ENCODE measurements at regions not wholly inside any gene's neighbourhood (a gene's known extent, or its start where the extent isn't known, plus 50 kb on each side); places are given as distances from the start of the nearest gene placed in this dataset.

DNA sequence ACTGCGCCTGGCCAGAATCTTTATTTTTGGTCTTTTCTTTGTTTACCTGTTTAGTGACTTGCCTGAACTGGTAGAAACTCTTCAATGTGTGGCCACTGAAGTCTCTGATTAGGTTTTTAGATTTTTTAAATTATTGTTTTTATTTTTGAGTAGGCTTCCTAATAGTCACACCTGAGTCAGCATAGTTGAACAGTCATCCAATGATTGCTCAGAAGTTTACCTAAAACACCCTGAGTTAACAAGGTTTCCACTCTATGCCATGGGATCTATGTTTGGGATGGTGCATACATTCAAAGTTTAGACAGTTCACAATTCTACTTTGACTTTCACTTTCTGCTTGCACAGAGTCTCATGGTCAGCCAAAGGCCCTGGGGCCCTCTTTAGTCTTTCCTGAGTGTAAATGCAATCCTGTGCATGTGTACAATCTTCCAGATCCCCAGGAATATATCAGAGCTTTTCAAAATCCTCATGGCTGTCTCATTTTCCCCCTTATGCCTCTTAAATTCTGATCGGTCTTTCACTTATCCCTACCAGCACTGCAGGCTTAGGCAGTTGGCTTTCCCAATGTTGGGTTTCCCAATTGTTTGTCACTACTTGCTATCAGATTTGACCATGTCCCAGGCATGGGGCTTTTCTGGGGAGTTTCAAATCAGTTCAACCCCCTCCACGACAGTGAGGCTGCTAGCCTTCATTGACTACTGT lies 114.4 kb upstream of the RAB3GAP2 start:
- TF ChIP-seq JUNB (IDR thresholded peaks at IDR 0.05; ENCODE audit: unreplicated experiment) (no peak), EZH2 (IDR thresholded peaks at IDR 0.05; ENCODE audit: low read depth, unreplicated experiment) (no peak), POLR2AphosphoS5 (IDR thresholded peaks at IDR 0.05; ENCODE audit: low read depth) (no peak), ZNF114 (CRISPR knock-in tag; IDR thresholded peaks at IDR 0.05) (no peak), EZH2phosphoT487 (IDR thresholded peaks at IDR 0.05; ENCODE audit: unreplicated experiment) (no peak), ZNF331 (CRISPR knock-in tag; IDR thresholded peaks at IDR 0.05; ENCODE audit: low read depth) (no peak), CREB1 (CRISPR knock-in tag; IDR thresholded peaks at IDR 0.05; ENCODE audit: low read depth) (no peak), NANOG (IDR thresholded peaks at IDR 0.05; ENCODE audit: borderline replicate concordance) (no peak), STAT1 (IDR thresholded peaks at IDR 0.05; ENCODE audit: unreplicated experiment) (no peak)
- TF ChIP-seq, protein P1, sequence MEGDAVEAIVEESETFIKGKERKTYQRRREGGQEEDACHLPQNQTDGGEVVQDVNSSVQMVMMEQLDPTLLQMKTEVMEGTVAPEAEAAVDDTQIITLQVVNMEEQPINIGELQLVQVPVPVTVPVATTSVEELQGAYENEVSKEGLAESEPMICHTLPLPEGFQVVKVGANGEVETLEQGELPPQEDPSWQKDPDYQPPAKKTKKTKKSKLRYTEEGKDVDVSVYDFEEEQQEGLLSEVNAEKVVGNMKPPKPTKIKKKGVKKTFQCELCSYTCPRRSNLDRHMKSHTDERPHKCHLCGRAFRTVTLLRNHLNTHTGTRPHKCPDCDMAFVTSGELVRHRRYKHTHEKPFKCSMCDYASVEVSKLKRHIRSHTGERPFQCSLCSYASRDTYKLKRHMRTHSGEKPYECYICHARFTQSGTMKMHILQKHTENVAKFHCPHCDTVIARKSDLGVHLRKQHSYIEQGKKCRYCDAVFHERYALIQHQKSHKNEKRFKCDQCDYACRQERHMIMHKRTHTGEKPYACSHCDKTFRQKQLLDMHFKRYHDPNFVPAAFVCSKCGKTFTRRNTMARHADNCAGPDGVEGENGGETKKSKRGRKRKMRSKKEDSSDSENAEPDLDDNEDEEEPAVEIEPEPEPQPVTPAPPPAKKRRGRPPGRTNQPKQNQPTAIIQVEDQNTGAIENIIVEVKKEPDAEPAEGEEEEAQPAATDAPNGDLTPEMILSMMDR (conservative IDR thresholded peaks at IDR 0.05; ENCODE audit: low read depth in 2 of 2): no peak
- TF ChIP-seq, protein P2, sequence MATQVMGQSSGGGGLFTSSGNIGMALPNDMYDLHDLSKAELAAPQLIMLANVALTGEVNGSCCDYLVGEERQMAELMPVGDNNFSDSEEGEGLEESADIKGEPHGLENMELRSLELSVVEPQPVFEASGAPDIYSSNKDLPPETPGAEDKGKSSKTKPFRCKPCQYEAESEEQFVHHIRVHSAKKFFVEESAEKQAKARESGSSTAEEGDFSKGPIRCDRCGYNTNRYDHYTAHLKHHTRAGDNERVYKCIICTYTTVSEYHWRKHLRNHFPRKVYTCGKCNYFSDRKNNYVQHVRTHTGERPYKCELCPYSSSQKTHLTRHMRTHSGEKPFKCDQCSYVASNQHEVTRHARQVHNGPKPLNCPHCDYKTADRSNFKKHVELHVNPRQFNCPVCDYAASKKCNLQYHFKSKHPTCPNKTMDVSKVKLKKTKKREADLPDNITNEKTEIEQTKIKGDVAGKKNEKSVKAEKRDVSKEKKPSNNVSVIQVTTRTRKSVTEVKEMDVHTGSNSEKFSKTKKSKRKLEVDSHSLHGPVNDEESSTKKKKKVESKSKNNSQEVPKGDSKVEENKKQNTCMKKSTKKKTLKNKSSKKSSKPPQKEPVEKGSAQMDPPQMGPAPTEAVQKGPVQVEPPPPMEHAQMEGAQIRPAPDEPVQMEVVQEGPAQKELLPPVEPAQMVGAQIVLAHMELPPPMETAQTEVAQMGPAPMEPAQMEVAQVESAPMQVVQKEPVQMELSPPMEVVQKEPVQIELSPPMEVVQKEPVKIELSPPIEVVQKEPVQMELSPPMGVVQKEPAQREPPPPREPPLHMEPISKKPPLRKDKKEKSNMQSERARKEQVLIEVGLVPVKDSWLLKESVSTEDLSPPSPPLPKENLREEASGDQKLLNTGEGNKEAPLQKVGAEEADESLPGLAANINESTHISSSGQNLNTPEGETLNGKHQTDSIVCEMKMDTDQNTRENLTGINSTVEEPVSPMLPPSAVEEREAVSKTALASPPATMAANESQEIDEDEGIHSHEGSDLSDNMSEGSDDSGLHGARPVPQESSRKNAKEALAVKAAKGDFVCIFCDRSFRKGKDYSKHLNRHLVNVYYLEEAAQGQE (IDR thresholded peaks at IDR 0.05; ENCODE audit: unreplicated experiment): no peak
- TF ChIP-seq, protein P3, sequence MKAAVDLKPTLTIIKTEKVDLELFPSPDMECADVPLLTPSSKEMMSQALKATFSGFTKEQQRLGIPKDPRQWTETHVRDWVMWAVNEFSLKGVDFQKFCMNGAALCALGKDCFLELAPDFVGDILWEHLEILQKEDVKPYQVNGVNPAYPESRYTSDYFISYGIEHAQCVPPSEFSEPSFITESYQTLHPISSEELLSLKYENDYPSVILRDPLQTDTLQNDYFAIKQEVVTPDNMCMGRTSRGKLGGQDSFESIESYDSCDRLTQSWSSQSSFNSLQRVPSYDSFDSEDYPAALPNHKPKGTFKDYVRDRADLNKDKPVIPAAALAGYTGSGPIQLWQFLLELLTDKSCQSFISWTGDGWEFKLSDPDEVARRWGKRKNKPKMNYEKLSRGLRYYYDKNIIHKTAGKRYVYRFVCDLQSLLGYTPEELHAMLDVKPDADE (IDR thresholded peaks at IDR 0.05): no peak

Data from GM23338 (cell line).